Osteocyte (in vitro differentiated cells): ENCODE measurements at regions not wholly inside any gene's neighbourhood (a gene's known extent, or its start where the extent isn't known, plus 50 kb on each side); places are given as distances from the start of the nearest gene placed in this dataset.

Experiments
- DNase-seq: peaks from one replicate; pipeline ENCODE4 v3.0.0; 2021; ENCODE audit warnings: mixed read lengths; ENCODE audit not compliant: unreplicated experiment; ENCODE audit errors: extremely low spot score
- H3K27ac Mint-ChIP-seq: one replicate; pipeline ENCODE4 v1.8.0; 2021; ENCODE audit warnings: mild to moderate bottlenecking, mixed read lengths; ENCODE audit not compliant: unreplicated experiment
- H3K27me3 Mint-ChIP-seq: one replicate; pipeline ENCODE4 v1.8.0; 2021; ENCODE audit warnings: mixed read lengths; ENCODE audit not compliant: unreplicated experiment
- H3K36me3 Mint-ChIP-seq: one replicate; pipeline ENCODE4 v1.8.0; 2021; ENCODE audit warnings: mixed read lengths; ENCODE audit not compliant: unreplicated experiment
- H3K4me1 Mint-ChIP-seq: one replicate; pipeline ENCODE4 v1.8.0; 2021; ENCODE audit warnings: mixed read lengths; ENCODE audit not compliant: unreplicated experiment
- H3K4me3 Mint-ChIP-seq: one replicate; pipeline ENCODE4 v1.8.0; 2021; ENCODE audit warnings: mild to moderate bottlenecking, moderate library complexity, mixed read lengths; ENCODE audit not compliant: unreplicated experiment
- H3K9me3 Mint-ChIP-seq: one replicate; pipeline ENCODE4 v1.8.0; 2021; ENCODE audit warnings: mixed read lengths; ENCODE audit not compliant: unreplicated experiment
- CTCF ChIP-seq: fragments of 200-600 bp; sonication (generic); IDR thresholded peaks from 2 replicates; pipeline ENCODE4 v1.5.0; 2021; ENCODE audit warnings: antibody characterized with exemption, mild to moderate bottlenecking, moderate library complexity

- DNase-seq: no peak
- no peak overlapping the region for H3K4me3 Mint-ChIP-seq
- H3K9me3 Mint-ChIP-seq: peaks cover 11% of the 10 kb centered on the region
- H3K4me1 Mint-ChIP-seq: no peaks in the 10 kb centered on the region
- H3K27me3 Mint-ChIP-seq: no peaks in the 10 kb centered on the region
- H3K36me3 Mint-ChIP-seq: no peaks in the 10 kb centered on the region
- no peak overlapping the region for H3K27ac Mint-ChIP-seq
- no peak for TF ChIP-seq CTCF
Observed at GRCh38 chr13:89950225-89950624, 1397.3 kb upstream of the MIR17HG start.

GRCh38 chr13:89951341-89951740 lies 1396.1 kb upstream of the MIR17HG start:
- Mint-ChIP-seq H3K9me3 (peaks cover 11% of the 10 kb centered on the region), H3K4me1 (no peaks in the 10 kb centered on the region), H3K27ac (no peak overlapping the region), H3K27me3 (no peaks in the 10 kb centered on the region), H3K4me3 (no peak overlapping the region), H3K36me3 (no peaks in the 10 kb centered on the region)
- DNase-seq: no peak
- TF ChIP-seq CTCF: no peak

- H3K27me3 Mint-ChIP-seq: no peaks in the 10 kb centered on the region
- no peak for TF ChIP-seq CTCF
- no peaks in the 10 kb centered on the region for H3K4me1 Mint-ChIP-seq
- DNase-seq: no peak
- no peaks in the 10 kb centered on the region for H3K36me3 Mint-ChIP-seq
- no peak overlapping the region for H3K4me3 Mint-ChIP-seq
- H3K9me3 Mint-ChIP-seq: peaks cover 6% of the 10 kb centered on the region
- H3K27ac Mint-ChIP-seq: no peak overlapping the region
Observed at GRCh38 chr13:89953581-89953980, 1393.9 kb upstream of the MIR17HG start.

- H3K9me3 Mint-ChIP-seq: peaks cover 6% of the 10 kb centered on the region
- no peaks in the 10 kb centered on the region for H3K27me3 Mint-ChIP-seq
- no peaks in the 10 kb centered on the region for H3K36me3 Mint-ChIP-seq
- H3K4me3 Mint-ChIP-seq: no peak overlapping the region
- TF ChIP-seq CTCF: no peak
- no peaks in the 10 kb centered on the region for H3K4me1 Mint-ChIP-seq
- H3K27ac Mint-ChIP-seq: no peak overlapping the region
- no peak for DNase-seq
Observed at GRCh38 chr13:89955773-89956172, 1391.7 kb upstream of the MIR17HG start.

- DNase-seq: no peak
- peaks cover 6% of the 10 kb centered on the region for H3K9me3 Mint-ChIP-seq
- H3K4me3 Mint-ChIP-seq: no peak overlapping the region
- H3K4me1 Mint-ChIP-seq: no peaks in the 10 kb centered on the region
- H3K27me3 Mint-ChIP-seq: no peaks in the 10 kb centered on the region
- no peak overlapping the region for H3K27ac Mint-ChIP-seq
- TF ChIP-seq CTCF: no peak
- H3K36me3 Mint-ChIP-seq: no peaks in the 10 kb centered on the region
Observed at GRCh38 chr13:89959074-89959473, 1388.4 kb upstream of the MIR17HG start.
